OCI-LY1 (cell line): ENCODE measurements at regions not wholly inside any gene's neighbourhood (a gene's known extent, or its start where the extent isn't known, plus 50 kb on each side); places are given as distances from the start of the nearest gene placed in this dataset.

Experiments
- H2AFZ ChIP-seq: fragments of 200-600 bp; sonication (generic), shearing (Covaris generic); 2 replicates; pipeline ENCODE4 v1.6.0; 2014; ENCODE audit warnings: antibody characterized with exemption, mild to moderate bottlenecking, low read length
- H3F3A ChIP-seq: fragments of 200-600 bp; sonication (generic), shearing (Covaris generic); 2 replicates; pipeline ENCODE4 v1.6.0; 2014; ENCODE audit warnings: mild to moderate bottlenecking, antibody characterized with exemption, low read length, moderate library complexity; ENCODE audit not compliant: insufficient read depth
- H3K27ac ChIP-seq: fragments of 200-600 bp; sonication (generic); 2 replicates; pipeline ENCODE4 v1.5.1; 2014; ENCODE audit warnings: low read length, mixed run types, mild to moderate bottlenecking, low read depth; ENCODE audit not compliant: poor library complexity, severe bottlenecking
- H3K27me3 ChIP-seq: fragments of 200-600 bp; sonication (generic); 2 replicates; pipeline ENCODE4 v1.6.0; 2014; ENCODE audit warnings: antibody characterized with exemption, mild to moderate bottlenecking, low read length, moderate library complexity; ENCODE audit not compliant: insufficient read depth
- H3K36me3 ChIP-seq: fragments of 200-600 bp; sonication (generic); 2 replicates; pipeline ENCODE4 v1.6.1; 2014; ENCODE audit warnings: mild to moderate bottlenecking, antibody characterized with exemption, low read length, moderate library complexity, mixed read lengths; ENCODE audit not compliant: insufficient read depth
- H3K4me1 ChIP-seq: fragments of 200-600 bp; sonication (generic); 2 replicates; pipeline ENCODE4 v1.5.1; 2014; ENCODE audit warnings: mild to moderate bottlenecking, low read length, moderate library complexity; ENCODE audit not compliant: insufficient read depth, severe bottlenecking
- H3K4me2 ChIP-seq: fragments of 200-600 bp; sonication (generic), shearing (Covaris generic); 2 replicates; pipeline ENCODE4 v1.6.1; 2014; ENCODE audit warnings: low read length
- H3K4me3 ChIP-seq: fragments of 200-600 bp; sonication (generic); 2 replicates; pipeline ENCODE4 v1.5.1; 2014; ENCODE audit warnings: low read length, low read depth, mild to moderate bottlenecking, mixed read lengths; ENCODE audit not compliant: poor library complexity, severe bottlenecking
- H3K79me2 ChIP-seq: fragments of 200-600 bp; shearing (Covaris generic); 2 replicates; pipeline ENCODE4 v1.6.1; 2016; ENCODE audit warnings: mixed run types, low read length, mixed read lengths; ENCODE audit not compliant: insufficient read depth
- H3K9ac ChIP-seq: fragments of 200-600 bp; sonication (generic), shearing (Covaris generic); 2 replicates; pipeline ENCODE4 v1.6.1; 2014; ENCODE audit warnings: mild to moderate bottlenecking, low read length, mixed read lengths
- H3K9me2 ChIP-seq: fragments of 200-600 bp; sonication (generic), shearing (Covaris generic); 2 replicates; pipeline ENCODE4 v1.6.1; 2014; ENCODE audit warnings: low read depth, mild to moderate bottlenecking, low read length, mixed read lengths
- H3K9me3 ChIP-seq: fragments of 200-600 bp; shearing (Covaris generic); 2 replicates; pipeline ENCODE4 v1.6.1; 2014; ENCODE audit warnings: low read length, mixed read lengths
- H4K20me1 ChIP-seq: fragments of 200-600 bp; sonication (generic), shearing (Covaris generic); 2 replicates; pipeline ENCODE4 v1.6.0; 2016; ENCODE audit warnings: mild to moderate bottlenecking, low read length; ENCODE audit not compliant: insufficient read depth
- EZH2 ChIP-seq: fragments of 200-600 bp; sonication (generic), shearing (Covaris generic); IDR thresholded peaks from 2 replicates; pipeline ENCODE4 v1.8.0; 2017; ENCODE audit warnings: borderline replicate concordance, mixed run types, mild to moderate bottlenecking, antibody characterized with exemption, low read length, moderate library complexity, mixed read lengths
- TF ChIP-seq, protein P1 (sequence below): fragments of 200-600 bp; sonication (generic), shearing (Covaris generic); IDR thresholded peaks from 2 replicates; pipeline ENCODE4 v1.5.1; 2017; ENCODE audit warnings: mild to moderate bottlenecking, antibody characterized with exemption, low read length, moderate library complexity, mixed read lengths

DNA sequence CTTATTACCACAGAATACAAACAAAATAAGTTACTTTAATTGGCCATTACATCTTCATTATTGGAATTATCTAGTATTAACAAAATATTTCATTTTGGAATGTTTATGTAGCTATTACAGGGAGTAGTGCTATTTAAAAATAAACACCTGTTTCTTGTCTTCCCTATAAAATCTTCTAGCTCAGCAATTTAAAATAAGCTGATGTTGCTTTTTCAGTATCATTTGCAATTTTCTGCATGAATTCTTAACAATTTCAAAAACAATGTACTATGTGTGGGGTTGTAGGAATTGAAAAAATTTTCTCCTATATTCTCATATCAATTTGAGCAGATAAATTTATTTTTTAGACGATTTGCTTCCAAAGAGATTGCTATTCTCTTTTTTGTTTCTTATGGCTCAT lies 1251.3 kb upstream of the CRIM1 start:
- Histone ChIP-seq H3K4me3 (no peak overlapping the region), H3F3A (no peaks in the 10 kb centered on the region), H3K79me2 (no peaks in the 10 kb centered on the region), H2AFZ (no peak overlapping the region), H3K9me2 (no peaks in the 10 kb centered on the region), H3K27ac (no peak overlapping the region), H3K36me3 (no peaks in the 10 kb centered on the region), H4K20me1 (no peaks in the 10 kb centered on the region), H3K4me1 (no peaks in the 10 kb centered on the region), H3K9ac (no peak overlapping the region), H3K27me3 (no peaks in the 10 kb centered on the region), H3K9me3 (no peaks in the 10 kb centered on the region), H3K4me2 (no peak overlapping the region)
- TF ChIP-seq, protein P1, sequence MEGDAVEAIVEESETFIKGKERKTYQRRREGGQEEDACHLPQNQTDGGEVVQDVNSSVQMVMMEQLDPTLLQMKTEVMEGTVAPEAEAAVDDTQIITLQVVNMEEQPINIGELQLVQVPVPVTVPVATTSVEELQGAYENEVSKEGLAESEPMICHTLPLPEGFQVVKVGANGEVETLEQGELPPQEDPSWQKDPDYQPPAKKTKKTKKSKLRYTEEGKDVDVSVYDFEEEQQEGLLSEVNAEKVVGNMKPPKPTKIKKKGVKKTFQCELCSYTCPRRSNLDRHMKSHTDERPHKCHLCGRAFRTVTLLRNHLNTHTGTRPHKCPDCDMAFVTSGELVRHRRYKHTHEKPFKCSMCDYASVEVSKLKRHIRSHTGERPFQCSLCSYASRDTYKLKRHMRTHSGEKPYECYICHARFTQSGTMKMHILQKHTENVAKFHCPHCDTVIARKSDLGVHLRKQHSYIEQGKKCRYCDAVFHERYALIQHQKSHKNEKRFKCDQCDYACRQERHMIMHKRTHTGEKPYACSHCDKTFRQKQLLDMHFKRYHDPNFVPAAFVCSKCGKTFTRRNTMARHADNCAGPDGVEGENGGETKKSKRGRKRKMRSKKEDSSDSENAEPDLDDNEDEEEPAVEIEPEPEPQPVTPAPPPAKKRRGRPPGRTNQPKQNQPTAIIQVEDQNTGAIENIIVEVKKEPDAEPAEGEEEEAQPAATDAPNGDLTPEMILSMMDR = no peak
- TF ChIP-seq EZH2 = no peak

DNA sequence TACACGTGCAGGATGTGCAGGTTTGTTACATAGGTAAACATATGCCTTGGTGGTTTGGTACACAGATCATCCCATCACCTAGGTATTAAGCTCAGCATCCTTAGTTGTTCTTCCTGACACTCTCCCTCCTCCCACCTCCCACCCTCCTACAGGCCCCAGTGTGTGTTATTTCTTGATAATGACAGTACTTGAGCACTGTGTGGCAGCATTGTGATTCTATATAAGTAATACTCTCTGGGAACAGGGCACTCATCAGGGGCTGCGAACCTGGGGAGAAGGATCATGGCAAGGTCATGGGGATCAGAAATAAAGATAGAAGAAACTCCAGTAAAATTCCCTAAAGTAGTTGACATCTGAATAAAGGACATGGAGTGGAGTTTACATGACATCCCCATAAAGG lies 1256.2 kb upstream of the CRIM1 start:
- H2AFZ ChIP-seq = no peak overlapping the region
- H3K27me3 ChIP-seq = no peaks in the 10 kb centered on the region
- no peak overlapping the region for H3K9ac ChIP-seq
- no peak for TF ChIP-seq EZH2
- TF ChIP-seq, protein P1 = no peak
- no peaks in the 10 kb centered on the region for H3K36me3 ChIP-seq
- H3F3A ChIP-seq = no peaks in the 10 kb centered on the region
- H4K20me1 ChIP-seq = no peaks in the 10 kb centered on the region
- H3K79me2 ChIP-seq = no peaks in the 10 kb centered on the region
- H3K4me2 ChIP-seq = no peak overlapping the region
- H3K4me3 ChIP-seq = no peak overlapping the region
- H3K9me2 ChIP-seq = no peaks in the 10 kb centered on the region
- no peak overlapping the region for H3K27ac ChIP-seq
- no peaks in the 10 kb centered on the region for H3K9me3 ChIP-seq
- H3K4me1 ChIP-seq = no peaks in the 10 kb centered on the region

DNA sequence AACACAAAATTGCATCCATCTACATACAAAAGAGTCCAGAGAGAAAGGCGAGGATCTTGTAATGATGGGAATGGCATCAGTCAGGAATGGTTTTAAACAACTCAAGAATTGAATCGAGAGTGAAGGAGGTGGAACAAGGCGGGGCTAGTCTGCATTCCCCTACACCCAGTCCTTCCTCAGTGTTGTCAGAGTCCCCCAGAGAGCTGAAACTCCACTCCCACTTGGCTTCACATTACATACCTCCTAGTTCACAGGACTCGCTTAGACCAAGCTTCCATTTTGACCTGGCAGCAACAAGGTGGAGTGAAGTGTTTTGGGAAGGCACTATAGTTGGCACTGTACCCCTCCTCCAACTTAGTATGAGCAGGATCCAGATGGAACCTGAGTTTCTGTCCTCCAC lies 1273.5 kb upstream of the CRIM1 start:
- H3K9me3 ChIP-seq = no peaks in the 10 kb centered on the region
- no peaks in the 10 kb centered on the region for H3K9me2 ChIP-seq
- H3F3A ChIP-seq = no peaks in the 10 kb centered on the region
- no peak overlapping the region for H2AFZ ChIP-seq
- H3K9ac ChIP-seq = no peak overlapping the region
- H4K20me1 ChIP-seq = no peaks in the 10 kb centered on the region
- no peak overlapping the region for H3K4me3 ChIP-seq
- no peak overlapping the region for H3K27ac ChIP-seq
- no peak overlapping the region for H3K4me2 ChIP-seq
- TF ChIP-seq, protein P1 = no peak
- no peak for TF ChIP-seq EZH2
- no peaks in the 10 kb centered on the region for H3K79me2 ChIP-seq
- no peaks in the 10 kb centered on the region for H3K36me3 ChIP-seq
- no peaks in the 10 kb centered on the region for H3K4me1 ChIP-seq
- no peaks in the 10 kb centered on the region for H3K27me3 ChIP-seq
